Vagina (tissue), 2 donors: ENCODE measurements at regions not wholly inside any gene's neighbourhood (a gene's known extent, or its start where the extent isn't known, plus 50 kb on each side); places are given as distances from the start of the nearest gene placed in this dataset.

Experiments
- POLR2AphosphoS5 ChIP-seq, 2 donors: sonication (generic); formaldehyde crosslinking; IDR thresholded peaks; one replicate each; pipeline ENCODE4 v1.9.0; 2017; ENCODE audit warnings: antibody characterized with exemption in 2 of 2, mild to moderate bottlenecking in 2 of 2, low read depth in 1 of 2; ENCODE audit not compliant: insufficient read depth in 1 of 2
- TF ChIP-seq, protein P1 (sequence below), 3 experiments: fragments of 450-650 bp in 2 of 3; fragments of 200-600 bp in 1 of 3; sonication (generic) in 1 of 3; IDR thresholded peaks; one replicate each; pipeline ENCODE4 v1.5.1; 2017 to 2019; ENCODE audit warnings: antibody characterized with exemption in 3 of 3, mild to moderate bottlenecking in 2 of 3, moderate library complexity in 2 of 3

DNA sequence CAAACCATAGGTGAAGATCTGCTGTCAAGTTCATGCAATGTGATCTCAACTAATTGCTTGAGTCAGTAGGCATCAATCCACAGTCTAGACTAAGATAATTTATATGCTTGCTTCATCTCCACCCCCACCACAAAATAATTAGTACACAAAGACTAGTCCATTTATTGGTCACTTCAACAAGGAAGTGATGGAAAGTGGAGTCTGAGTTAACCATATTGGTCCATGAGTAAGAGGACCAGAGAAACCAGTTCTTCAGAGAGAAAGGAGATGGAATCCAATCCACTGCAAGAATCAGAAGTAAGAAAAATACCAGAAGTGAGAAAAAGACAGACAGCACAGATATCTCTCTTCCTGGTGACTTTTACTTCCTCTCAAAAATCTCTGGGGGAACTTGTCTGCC is 366.5 kb downstream of the CHSY3 start:
- TF ChIP-seq, protein P1, sequence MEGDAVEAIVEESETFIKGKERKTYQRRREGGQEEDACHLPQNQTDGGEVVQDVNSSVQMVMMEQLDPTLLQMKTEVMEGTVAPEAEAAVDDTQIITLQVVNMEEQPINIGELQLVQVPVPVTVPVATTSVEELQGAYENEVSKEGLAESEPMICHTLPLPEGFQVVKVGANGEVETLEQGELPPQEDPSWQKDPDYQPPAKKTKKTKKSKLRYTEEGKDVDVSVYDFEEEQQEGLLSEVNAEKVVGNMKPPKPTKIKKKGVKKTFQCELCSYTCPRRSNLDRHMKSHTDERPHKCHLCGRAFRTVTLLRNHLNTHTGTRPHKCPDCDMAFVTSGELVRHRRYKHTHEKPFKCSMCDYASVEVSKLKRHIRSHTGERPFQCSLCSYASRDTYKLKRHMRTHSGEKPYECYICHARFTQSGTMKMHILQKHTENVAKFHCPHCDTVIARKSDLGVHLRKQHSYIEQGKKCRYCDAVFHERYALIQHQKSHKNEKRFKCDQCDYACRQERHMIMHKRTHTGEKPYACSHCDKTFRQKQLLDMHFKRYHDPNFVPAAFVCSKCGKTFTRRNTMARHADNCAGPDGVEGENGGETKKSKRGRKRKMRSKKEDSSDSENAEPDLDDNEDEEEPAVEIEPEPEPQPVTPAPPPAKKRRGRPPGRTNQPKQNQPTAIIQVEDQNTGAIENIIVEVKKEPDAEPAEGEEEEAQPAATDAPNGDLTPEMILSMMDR (IDR thresholded peaks at IDR 0.05): no peak
- no peak for TF ChIP-seq POLR2AphosphoS5 (IDR thresholded peaks at IDR 0.05; ENCODE audit: insufficient read depth in 1 of 2, low read depth in 1 of 2)
